ENCODE measurements at regions not wholly inside any gene's neighbourhood (a gene's known extent, or its start where the extent isn't known, plus 50 kb on each side); places are given as distances from the start of the nearest gene placed in this dataset.

GRCh38 chr6:90350689-90351554 lies 54.3 kb upstream of the BACH2 start:
- DNase-seq (ENCODE audit: low spot score), result no peak
- TF ChIP-seq CTCF (IDR thresholded peaks at IDR 0.05; ENCODE audit: extremely low read depth, missing control alignments), result no peak

GRCh38 chr6:90347411-90347851 lies 50.8 kb upstream of the BACH2 start:
- no peak for TF ChIP-seq CTCF (IDR thresholded peaks at IDR 0.05; ENCODE audit: extremely low read depth, missing control alignments)
- DNase-seq (ENCODE audit: low spot score), result no peak

- no peak for TF ChIP-seq CTCF (IDR thresholded peaks at IDR 0.05; ENCODE audit: extremely low read depth, missing control alignments)
- no peak for DNase-seq (ENCODE audit: low spot score)
Observed at GRCh38 chr6:90346729-90347128, 50.1 kb upstream of the BACH2 start.

All from GM20000 (cell line).